NCI-H82 treated with DMSO at 0.1 percent for 48 hours (cell line): ENCODE measurements at regions not wholly inside any gene's neighbourhood (a gene's known extent, or its start where the extent isn't known, plus 50 kb on each side); places are given as distances from the start of the nearest gene placed in this dataset.
"Not testable (repeated sequence)": the region's sequence is repeated elsewhere in the genome, so short reads cannot be mapped to it uniquely, and the experiment has no call there.

ENCODE experiments used
- DNase-seq: peaks from one replicate; lab custom pipeline; 2025; ENCODE audit not compliant: unreplicated experiment; lab: John Stamatoyannopoulos, UW

GRCh38 chr22:47620391-47620790 is 857.9 kb downstream of the TBC1D22A start:
- DNase-seq: no peak

DNA sequence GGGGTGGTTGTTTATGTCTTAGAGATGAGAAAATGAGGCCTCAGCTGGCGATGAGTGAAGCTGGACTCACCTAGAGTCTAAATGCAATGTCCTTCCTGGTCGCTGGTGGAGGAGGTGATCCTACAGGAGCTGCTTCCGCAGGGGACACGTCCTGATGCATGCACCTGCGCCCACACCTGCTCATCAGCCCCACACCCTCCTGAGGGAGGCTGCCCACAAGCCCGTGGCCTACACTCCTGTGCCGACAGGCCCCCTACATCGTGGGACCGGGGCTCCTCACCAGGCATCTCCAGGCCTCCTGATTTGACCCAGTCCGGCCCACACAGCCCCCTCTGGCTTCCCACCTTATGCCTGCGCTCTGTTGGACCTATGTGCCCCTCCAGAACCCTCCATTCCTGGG is 857.2 kb downstream of the TBC1D22A start:
- DNase-seq: no peak

DNA sequence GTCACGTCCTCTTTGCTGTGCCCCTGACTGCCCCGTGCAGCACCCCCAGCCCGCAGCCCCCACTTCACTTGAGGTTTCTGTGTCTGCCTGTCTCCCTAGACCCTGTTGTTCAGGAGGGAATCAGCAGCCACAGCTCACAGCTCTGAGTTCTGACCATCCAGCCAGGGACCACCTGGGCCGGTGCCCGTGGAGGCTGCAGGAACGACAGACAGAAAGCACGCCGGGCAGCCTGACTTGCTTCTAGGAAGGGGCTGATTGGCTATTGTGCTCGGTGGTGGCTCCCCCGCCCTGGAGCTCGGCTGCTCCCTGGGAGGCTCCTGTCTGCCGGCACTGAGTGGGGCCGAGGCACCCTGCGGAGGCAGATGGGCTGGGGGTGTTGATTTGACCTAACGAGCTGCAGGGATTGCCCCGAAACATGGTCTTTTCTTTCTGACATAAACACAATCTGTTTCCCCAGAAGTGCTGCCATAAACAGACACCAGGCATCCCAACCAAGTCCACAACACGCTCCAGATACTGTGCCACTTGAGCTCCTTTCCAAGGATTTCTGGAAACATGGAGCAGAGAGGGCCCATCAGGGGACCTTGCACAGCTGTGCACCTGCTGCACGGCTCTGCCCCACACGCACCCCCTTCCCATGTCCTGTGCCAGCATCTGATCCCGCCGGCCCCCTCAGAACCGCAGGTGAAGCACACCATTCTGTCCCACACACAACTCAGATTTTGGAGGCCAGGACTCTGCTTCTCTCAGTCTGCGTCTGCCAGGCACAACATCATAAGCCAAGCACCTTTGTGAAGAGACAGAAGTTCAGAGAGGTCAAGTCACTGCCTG is 855.9 kb downstream of the TBC1D22A start:
- DNase-seq: no peak

GRCh38 chr22:47617186-47617585 is 854.7 kb downstream of the TBC1D22A start:
- no peak for DNase-seq

GRCh38 chr22:47616396-47617020 is 854.1 kb downstream of the TBC1D22A start:
- DNase-seq: no peak

- no peak for DNase-seq
Measured at GRCh38 chr22:47615051-47615450, 852.6 kb downstream of the TBC1D22A start.

GRCh38 chr22:47613606-47614350 is 851.3 kb downstream of the TBC1D22A start:
- no peak for DNase-seq

DNA sequence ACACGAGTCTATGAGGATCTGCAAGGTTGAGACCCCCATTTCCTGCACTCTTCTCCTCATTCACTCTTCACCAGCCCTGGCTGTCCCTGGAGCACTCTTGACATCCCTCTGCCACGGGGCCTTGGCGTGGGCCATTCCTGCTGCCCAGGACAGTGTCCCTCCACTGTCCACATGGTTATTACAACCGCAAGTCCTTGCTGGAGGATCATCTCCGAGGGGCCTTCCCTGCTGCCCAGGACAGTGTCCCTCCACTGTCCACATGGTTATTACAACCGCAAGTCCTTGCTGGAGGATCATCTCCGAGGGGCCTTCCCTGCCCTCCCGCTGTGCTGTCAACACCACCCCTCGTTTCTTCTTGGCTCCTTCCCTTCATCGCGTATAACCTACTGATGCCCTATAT is 850.7 kb downstream of the TBC1D22A start:
- DNase-seq: not testable (repeated sequence)

- no peak for DNase-seq
Measured at GRCh38 chr22:47612311-47612910, 850.0 kb downstream of the TBC1D22A start.

DNA sequence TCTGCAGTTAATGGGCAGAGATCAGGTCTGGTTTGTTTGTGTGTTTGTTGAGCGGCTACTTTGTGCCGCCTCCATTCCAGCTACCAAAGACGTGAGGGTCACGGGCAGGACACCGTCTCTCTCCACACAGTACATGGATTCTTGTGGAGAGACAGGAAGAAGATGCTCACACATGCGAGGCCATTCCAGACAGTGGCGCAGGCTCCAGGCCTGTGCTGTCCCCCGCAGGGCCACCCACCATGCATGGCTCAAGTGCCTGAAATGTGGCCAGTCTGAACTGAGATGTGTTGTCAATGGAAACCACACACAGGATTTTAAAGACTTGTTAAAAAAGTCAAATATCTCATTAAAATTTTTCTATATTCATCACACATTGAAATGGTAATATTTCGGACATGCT is 848.3 kb downstream of the TBC1D22A start:
- no peak for DNase-seq

GRCh38 chr22:47610281-47610680 is 847.8 kb downstream of the TBC1D22A start:
- no peak for DNase-seq

DNA sequence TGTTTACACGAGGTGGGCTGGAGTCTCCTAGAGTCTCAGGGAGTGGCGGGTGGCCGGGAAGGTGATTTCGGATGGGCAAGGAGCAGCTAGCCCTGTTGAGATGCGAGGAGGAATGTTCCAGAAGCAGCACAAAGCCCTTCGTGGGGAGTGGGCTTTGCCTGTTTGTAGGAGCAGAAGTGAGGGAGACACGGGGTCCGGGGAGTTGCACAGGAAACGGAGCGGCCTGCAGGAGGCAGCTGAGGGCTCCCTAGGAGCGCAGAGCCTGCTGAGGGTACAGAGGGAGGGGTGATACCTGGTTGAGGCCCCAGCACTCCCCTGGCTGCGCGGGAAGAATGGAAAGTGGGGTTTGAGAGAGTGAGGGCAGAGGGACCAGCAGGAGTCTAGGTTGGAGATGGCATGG is 847.2 kb downstream of the TBC1D22A start:
- DNase-seq: no peak

- DNase-seq: no peak
Measured at GRCh38 chr22:47608421-47608820, 846.0 kb downstream of the TBC1D22A start.

DNA sequence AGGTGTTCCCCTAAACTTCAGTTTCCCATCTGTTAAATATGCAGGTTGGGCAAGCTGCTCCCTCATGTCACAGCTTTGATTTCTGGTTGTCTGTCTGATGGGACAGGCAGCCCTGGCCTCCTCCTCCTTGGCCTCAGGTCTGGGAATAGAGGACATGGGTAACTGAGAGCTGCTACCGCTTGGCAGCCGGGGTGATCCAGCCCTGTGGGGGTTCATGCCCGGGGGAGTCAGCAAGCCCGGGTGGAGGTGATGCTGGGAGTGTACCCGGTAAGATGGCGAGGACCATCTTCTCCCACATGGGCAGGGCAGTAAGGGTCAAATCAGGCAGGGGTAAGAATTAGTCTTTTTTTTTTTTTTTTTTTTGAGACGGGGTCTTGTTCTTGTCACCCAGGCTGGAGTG is 845.0 kb downstream of the TBC1D22A start:
- DNase-seq: no peak

DNA sequence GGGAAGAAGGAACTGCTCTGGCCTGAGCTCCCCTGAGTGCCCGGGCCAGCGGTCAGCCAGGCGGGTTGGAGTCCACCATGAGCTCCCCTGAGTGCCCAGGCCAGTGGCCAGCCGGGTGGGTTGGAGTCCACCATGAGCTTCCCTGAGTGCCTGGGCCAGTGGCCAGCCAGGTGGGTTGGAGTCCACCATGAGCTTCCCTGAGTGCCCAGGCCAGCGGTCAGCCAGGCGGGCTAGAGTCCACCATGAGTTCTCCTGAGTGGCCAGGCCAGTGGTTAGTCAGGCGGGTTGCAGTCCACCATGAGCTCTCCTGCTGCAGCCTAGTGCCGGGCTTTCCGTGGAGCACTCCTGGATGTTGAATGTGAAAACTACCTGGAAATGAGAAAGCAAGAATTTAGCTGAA is 844.0 kb downstream of the TBC1D22A start:
- DNase-seq: no peak

- no peak for DNase-seq
Measured at GRCh38 chr22:47605886-47606285, 843.4 kb downstream of the TBC1D22A start.

GRCh38 chr22:47605441-47605840 is 843.0 kb downstream of the TBC1D22A start:
- DNase-seq: no peak

- DNase-seq: no peak
Measured at GRCh38 chr22:47604563-47604962, 842.1 kb downstream of the TBC1D22A start.

GRCh38 chr22:47602732-47603131 is 840.3 kb downstream of the TBC1D22A start:
- DNase-seq: no peak

DNA sequence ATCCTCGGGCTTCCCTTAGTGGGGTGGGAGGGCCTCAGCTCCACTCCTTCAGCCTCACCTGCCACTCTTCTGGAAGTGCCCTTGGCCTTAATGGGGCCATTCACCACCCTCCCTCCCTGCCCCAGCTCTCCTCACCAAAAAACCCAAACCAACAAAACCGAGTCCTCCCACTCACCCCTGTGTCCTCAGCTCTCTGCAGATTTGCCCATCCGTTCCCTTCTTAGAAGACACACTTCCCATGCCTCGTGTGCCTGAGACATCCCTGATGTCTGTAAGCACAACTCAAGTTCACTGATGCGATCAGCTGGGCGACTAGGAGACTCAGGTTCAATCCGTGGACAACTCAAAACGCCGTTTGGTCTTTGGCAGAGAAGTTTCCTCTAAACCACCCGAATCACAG is 839.2 kb downstream of the TBC1D22A start:
- no peak for DNase-seq

- DNase-seq: no peak
Measured at GRCh38 chr22:47600791-47601625, 838.6 kb downstream of the TBC1D22A start.
